DMS79 treated with DMSO at 0.1 percent for 48 hours (cell line): ENCODE measurements at regions not wholly inside any gene's neighbourhood (a gene's known extent, or its start where the extent isn't known, plus 50 kb on each side); places are given as distances from the start of the nearest gene placed in this dataset.
"Not testable (repeated sequence)": the region's sequence is repeated elsewhere in the genome, so short reads cannot be mapped to it uniquely, and the experiment has no call there.

Experiments
- DNase-seq: peaks from one replicate; lab custom pipeline; 2025; lab: John Stamatoyannopoulos, UW

GRCh38 chr6:81624453-81624852, 128.0 kb downstream of the TENT5A start:
- no peak for DNase-seq

GRCh38 chr6:81623106-81623759, 129.2 kb downstream of the TENT5A start:
- DNase-seq, result no peak

- no peak for DNase-seq
These were observed 130.6 kb downstream of the TENT5A start for GRCh38 chr6:81621816-81622395.

GRCh38 chr6:81614292-81614691, 138.2 kb downstream of the TENT5A start:
- no peak for DNase-seq

GRCh38 chr6:81613606-81614005, 138.9 kb downstream of the TENT5A start:
- no peak for DNase-seq

GRCh38 chr6:81612136-81612535, 140.3 kb downstream of the TENT5A start:
- DNase-seq, result no peak

- DNase-seq, result no peak
These were observed 142.7 kb downstream of the TENT5A start for GRCh38 chr6:81609736-81610135.

GRCh38 chr6:81608776-81609175, 143.7 kb downstream of the TENT5A start:
- no peak for DNase-seq

GRCh38 chr6:81606965-81607381, 145.5 kb downstream of the TENT5A start:
- no peak for DNase-seq

- DNase-seq, result no peak
These were observed 147.0 kb downstream of the TENT5A start for GRCh38 chr6:81605526-81605925.

GRCh38 chr6:81601918-81602317, 150.6 kb downstream of the TENT5A start:
- no peak for DNase-seq

GRCh38 chr6:81600488-81600887, 152.0 kb downstream of the TENT5A start:
- not testable (repeated sequence) for DNase-seq

- DNase-seq, result no peak
These were observed 158.0 kb downstream of the TENT5A start for GRCh38 chr6:81594501-81594900.

- no peak for DNase-seq
These were observed 162.2 kb downstream of the TENT5A start for GRCh38 chr6:81590314-81590691.

GRCh38 chr6:81589465-81590313, 162.8 kb downstream of the TENT5A start:
- no peak for DNase-seq

- DNase-seq, result not testable (repeated sequence)
These were observed 166.8 kb downstream of the TENT5A start for GRCh38 chr6:81585686-81586085.

GRCh38 chr6:81584156-81584555, 168.3 kb downstream of the TENT5A start:
- not testable (repeated sequence) for DNase-seq

GRCh38 chr6:81575442-81575841, 177.0 kb downstream of the TENT5A start:
- no peak for DNase-seq

- no peak for DNase-seq
These were observed 180.5 kb downstream of the TENT5A start for GRCh38 chr6:81572020-81572419.

GRCh38 chr6:81570681-81571080, 181.8 kb downstream of the TENT5A start:
- no peak for DNase-seq

- DNase-seq, result no peak
These were observed 183.5 kb downstream of the TENT5A start for GRCh38 chr6:81568973-81569372.

- DNase-seq, result no peak
These were observed 187.4 kb downstream of the TENT5A start for GRCh38 chr6:81565071-81565470.

GRCh38 chr6:81564470-81565068, 187.9 kb downstream of the TENT5A start:
- no peak for DNase-seq
